RWPE1 (cell line): ENCODE measurements at regions not wholly inside any gene's neighbourhood (a gene's known extent, or its start where the extent isn't known, plus 50 kb on each side); places are given as distances from the start of the nearest gene placed in this dataset.

ENCODE experiments used
- CTCF ChIA-PET: fragments of 350-600 bp; sonication (Branson Sonifier 250); formaldehyde crosslinking; extraction: SDS; loops from one replicate; lab custom pipeline; 2021; lab: Yijun Ruan, JAX
- POLR2A ChIA-PET: fragments of 400-600 bp; formaldehyde crosslinking; extraction: SDS; loops from one replicate; lab custom pipeline; 2020; ENCODE audit warnings: antibody characterized with exemption; ENCODE audit not compliant: low non-redundant PET; lab: Yijun Ruan, JAX
- DNase-seq: peaks from one replicate; pipeline ENCODE4 v3.0.0; 2012; ENCODE audit warnings: low spot score
- H3K27ac ChIP-seq: fragments of 450-650 bp; 2 replicates; pipeline ENCODE4 v1.5.1; 2017
- CTCF ChIP-seq: fragments of 450-650 bp; conservative IDR thresholded peaks from 2 replicates; pipeline ENCODE4 v1.5.1; 2017; ENCODE audit warnings: low read depth, mild to moderate bottlenecking

- ChIA-PET POLR2A (no interaction called here), CTCF (no interaction called here)
- no peak for DNase-seq
- no peak overlapping the region for H3K27ac ChIP-seq
- no peak for TF ChIP-seq CTCF
Measured at GRCh38 chr4:22216278-22216677, 267.7 kb upstream of the KCNIP4 start.

GRCh38 chr4:22215084-22215483 lies 266.5 kb upstream of the KCNIP4 start:
- no peak overlapping the region for H3K27ac ChIP-seq
- DNase-seq, result no peak
- no peak for TF ChIP-seq CTCF
- POLR2A ChIA-PET, result no interaction called here
- CTCF ChIA-PET, result no interaction called here

- no peak for TF ChIP-seq CTCF
- CTCF ChIA-PET, result no interaction called here
- POLR2A ChIA-PET, result interaction anchor here (0.6 kb wide), 1 partner anchor 113 kb away, joined by 3 read pairs; no protein-coding TSS in a partner anchor
Measured at GRCh38 chr4:22203711-22204011, 255.1 kb upstream of the KCNIP4 start.

GRCh38 chr4:22202975-22203710 lies 254.6 kb upstream of the KCNIP4 start:
- no peak overlapping the region for H3K27ac ChIP-seq
- ChIA-PET CTCF (no interaction called here), POLR2A (interaction anchor here (0.6 kb wide), 1 partner anchor 113 kb away, joined by 3 read pairs; no protein-coding TSS in a partner anchor)
- TF ChIP-seq CTCF, result no peak
- DNase-seq, result no peak

More at GRCh38 chr4:22203711-22204011, 255.1 kb upstream of the KCNIP4 start:
- H3K27ac ChIP-seq, result no peak overlapping the region
- DNase-seq, result no peak

- TF ChIP-seq CTCF, result no peak
- ChIA-PET CTCF (no interaction called here), POLR2A (no interaction called here)
- DNase-seq, result no peak
- no peak overlapping the region for H3K27ac ChIP-seq
Measured at GRCh38 chr4:22202246-22202974, 253.8 kb upstream of the KCNIP4 start.

- CTCF ChIA-PET, result no interaction called here
- POLR2A ChIA-PET, result no interaction called here
- DNase-seq, result no peak
- no peak overlapping the region for H3K27ac ChIP-seq
- no peak for TF ChIP-seq CTCF
Measured at GRCh38 chr4:22201256-22201655, 252.7 kb upstream of the KCNIP4 start.
